GM19468 (cell line): ENCODE measurements at regions not wholly inside any gene's neighbourhood (a gene's known extent, or its start where the extent isn't known, plus 50 kb on each side); places are given as distances from the start of the nearest gene placed in this dataset.
"Not testable (repeated sequence)": the region's sequence is repeated elsewhere in the genome, so short reads cannot be mapped to it uniquely, and the experiment has no call there.

Experiments used
- ATAC-seq: cut with Tn5 transposase; IDR thresholded peaks from one replicate; pipeline ENCODE4 v1.9.1; 2021; ENCODE audit warnings: mild to moderate bottlenecking, moderate library complexity, moderate number of reproducible peaks; ENCODE audit not compliant: unreplicated experiment; ENCODE audit errors: extremely low read depth

DNA sequence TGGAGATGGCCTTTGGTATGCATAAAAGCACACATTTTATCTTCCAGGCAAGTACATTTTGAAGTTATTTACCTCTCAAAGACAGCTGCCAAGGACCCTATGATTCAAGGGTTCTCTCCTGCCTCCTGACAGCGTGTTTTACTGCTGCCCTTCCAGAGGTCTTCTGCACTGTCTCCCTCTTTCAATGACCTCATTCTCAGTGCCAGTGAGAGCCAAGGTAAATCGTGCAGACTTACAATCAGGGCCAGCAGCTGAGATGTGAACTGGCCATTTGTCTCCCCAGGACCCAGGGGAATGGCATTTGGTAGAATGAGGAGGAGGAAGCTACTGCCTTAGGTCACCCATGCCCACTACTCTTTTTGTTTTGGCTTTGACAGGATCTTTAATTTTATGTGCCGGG is 84.2 kb upstream of the FGGY start:
- ATAC-seq = no peak

GRCh38 chr1:59214248-59215208 is 82.4 kb upstream of the FGGY start:
- ATAC-seq = no peak

GRCh38 chr1:59215766-59216291 is 81.1 kb upstream of the FGGY start:
- ATAC-seq = no peak

GRCh38 chr1:59217439-59217838 is 79.5 kb upstream of the FGGY start:
- not testable (repeated sequence) for ATAC-seq

- ATAC-seq = no peak
These were observed 78.2 kb upstream of the FGGY start for GRCh38 chr1:59218521-59219236.

DNA sequence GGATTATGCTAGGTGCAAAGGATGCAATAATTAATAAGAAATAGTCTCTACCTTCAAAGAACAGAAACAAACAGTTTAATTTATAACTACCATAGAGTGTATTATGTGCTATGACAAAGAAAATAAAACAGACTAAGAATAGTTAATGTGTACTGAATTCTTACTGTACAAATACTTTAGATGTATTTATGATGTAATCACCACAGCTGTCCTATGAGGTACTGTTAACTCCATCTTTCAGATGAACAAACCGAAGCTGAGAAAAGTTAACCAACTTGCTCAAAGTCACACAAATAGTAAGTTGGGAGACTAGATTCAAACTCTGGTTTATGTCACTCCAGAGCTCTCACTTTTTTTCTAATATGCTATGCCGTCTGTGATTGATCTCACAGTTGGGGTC is 77.0 kb upstream of the FGGY start:
- no peak for ATAC-seq

DNA sequence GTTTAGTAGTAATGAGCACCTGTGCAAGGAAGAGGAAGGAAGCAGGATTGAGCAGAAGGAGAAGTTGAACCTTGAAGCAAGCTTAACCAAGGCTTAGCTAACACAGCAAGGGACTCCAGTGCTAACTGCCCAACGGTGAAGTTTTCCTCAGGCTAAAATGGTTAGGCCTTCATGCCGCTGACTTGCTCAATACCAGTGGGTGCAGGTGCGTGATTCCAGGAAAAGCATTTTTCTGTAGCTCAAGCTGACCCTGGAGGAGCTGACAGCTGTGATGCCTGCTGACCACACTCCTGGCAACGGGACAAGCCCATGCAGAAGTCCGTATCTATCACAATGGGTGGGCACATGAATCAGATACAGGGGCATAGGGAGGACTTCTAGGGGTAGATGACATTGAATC is 76.5 kb upstream of the FGGY start:
- no peak for ATAC-seq

- ATAC-seq = no peak
These were observed 73.7 kb upstream of the FGGY start for GRCh38 chr1:59223198-59223597.

DNA sequence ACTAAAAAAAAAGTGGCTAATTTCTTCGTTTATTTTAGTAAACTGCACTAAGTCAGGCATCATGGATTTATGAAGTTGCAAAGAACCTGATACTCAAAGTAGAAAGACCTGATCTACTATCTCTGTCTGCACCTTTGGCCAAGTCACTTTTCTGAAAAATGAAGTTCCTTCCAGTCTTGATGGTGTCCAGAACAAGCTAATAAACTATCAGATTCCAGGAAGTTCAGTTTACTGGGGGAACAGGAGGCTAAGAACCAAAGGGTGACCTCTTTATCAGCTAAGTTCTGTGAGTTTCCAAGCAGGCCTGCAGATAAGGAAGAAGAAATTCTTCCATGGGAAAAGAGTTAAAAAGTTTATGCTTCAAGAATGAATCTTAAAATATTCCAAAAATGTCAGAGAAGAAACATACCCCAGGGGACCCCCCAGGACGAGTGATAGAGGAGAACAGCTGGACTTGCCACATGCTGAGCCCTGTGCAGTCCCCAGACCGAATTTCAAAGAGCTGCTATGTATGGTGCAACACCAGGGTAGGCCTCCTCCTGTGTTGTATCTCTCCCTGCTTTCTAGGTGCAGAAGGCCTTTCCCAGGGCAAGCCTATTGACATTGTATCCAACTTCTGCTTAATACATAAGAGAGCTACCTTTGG is 72.8 kb upstream of the FGGY start:
- ATAC-seq = no peak

DNA sequence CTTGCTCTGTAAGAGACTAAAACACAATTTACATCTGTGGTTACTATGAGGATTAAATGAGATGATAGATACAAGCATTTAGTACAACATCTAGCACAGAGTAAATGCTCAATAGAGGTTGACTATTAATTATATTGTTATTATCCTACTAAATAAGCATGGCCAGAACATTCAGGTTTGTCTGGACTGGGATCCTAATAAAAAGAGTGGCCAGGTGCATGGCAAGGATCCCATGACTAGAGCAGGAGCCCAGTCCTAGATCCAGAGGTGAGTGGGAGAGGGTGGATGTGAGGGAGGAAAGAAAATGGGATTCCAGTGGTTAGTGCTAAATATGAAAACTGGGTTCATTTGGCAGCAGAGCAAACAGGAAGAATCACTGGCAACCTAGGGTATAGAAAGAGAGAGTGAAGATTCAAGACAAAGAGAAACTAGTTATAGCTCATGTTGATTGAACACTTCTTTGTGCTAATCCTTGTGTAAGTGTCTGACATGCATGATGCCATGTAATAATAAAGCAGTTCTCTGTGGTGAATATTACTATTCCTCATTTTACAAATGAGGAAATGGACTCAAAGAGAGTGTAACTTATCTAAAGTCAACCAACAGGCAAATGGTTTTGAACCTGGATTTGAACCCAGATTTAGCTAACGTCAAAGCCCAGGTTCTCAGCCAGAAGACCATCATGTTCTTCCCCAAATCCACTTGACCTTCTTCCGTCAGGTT is 71.1 kb upstream of the FGGY start:
- no peak for ATAC-seq

- no peak for ATAC-seq
These were observed 67.8 kb upstream of the FGGY start for GRCh38 chr1:59229138-59229537.

GRCh38 chr1:59230622-59231021 is 66.3 kb upstream of the FGGY start:
- ATAC-seq = no peak

DNA sequence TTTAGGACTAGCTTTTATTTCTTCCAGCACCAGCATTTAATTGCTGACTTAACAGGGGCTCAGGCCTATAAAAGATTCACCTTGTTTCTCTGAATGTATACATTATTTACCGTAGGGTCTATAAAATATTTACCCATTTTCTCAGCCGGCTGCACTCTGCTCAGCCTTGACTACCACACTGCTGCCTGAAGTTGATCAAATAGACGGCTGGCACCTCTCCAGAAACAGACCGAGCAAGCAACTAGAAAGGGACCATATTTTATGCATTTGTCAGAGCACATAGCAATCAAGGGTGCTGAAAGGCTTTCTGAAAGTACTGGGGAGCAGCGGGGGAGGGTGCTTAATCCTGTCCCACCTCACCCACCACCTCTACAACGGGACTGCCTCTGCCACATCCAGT is 64.7 kb upstream of the FGGY start:
- ATAC-seq = no peak

DNA sequence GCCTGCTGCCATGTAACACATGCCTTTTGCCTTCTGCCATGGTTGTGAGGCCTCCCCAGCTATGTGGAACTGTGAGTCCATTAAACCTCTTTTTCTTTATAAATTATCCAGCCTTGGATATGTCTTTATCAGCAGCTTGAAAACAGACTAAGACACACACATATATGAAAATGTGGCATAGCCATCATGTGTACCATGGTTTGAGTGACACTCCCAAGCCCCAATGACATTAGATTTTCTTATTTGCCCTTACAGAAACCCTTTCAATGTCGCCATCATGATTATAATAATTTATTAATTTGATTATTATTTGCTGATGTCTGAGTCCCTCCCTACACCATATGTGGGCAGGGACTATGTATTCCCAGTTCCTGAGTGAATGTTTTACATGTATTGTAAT is 63.5 kb upstream of the FGGY start:
- ATAC-seq = no peak

DNA sequence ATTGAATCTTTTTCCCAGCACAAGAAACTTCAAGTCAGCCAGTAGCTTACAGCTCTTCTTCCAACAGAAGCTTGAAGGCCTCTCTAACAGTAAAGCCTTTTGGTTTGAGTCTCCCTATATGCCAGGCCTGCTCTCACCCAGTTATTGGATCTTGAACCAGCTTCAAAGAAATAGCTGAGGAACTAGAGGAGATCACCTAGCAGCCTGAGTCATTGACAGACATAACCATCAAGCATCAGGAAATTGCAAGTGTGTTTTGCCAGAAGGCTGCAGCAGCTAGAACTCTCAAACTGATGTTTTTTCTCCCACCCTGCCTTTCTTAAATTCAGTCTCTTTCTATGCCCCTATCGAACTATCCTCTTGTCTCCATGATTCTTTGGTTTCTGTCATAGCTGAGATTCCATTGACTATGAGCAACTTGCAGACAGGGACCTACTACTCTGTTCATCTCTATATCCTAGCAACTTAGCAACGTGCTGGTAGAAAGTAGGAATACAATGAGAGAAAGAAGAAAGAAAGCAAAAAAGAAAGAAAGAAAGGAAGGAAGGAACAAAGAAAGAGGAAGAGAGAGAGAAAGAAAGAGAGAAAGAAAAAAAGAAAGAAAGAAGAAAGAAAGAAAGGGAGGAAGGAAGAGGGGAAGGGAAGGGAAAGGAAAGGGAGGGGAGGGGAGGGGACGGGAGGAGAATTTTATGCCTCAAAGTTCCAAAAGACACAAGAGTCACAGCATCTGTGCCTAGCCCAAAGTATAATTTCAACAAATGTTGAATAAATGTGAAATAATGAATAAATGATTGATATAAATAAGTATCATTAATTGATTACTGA is 60.0 kb upstream of the FGGY start:
- ATAC-seq = no peak

- no peak for ATAC-seq
These were observed 59.0 kb upstream of the FGGY start for GRCh38 chr1:59237900-59238299.

DNA sequence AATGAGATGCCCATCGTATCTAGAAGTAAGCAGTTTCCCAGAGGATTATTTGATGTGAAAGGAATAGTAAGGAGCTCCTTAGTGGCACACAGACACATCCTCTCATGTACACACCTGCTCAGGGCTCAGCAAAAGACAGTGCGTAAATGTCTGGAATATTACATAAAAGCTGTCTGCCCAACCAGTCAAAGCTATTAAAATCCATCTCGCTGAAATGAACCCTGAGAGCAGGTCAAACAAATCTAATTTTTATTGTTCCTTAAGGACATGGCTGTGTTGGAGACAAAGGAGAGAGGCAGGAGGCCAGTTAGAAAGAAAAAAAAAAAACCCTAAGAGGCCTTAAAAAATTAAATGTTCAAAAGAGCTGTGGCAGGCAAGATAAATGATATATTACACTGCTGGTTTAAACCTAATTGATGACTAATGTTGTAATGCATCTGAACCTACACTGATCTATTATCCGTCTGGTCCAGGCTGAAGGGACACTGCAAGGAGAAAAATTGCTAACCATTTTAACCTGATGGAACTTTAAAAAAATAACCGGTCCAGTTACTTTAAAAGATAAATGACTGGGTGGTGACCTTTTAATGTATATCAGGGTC is 58.5 kb upstream of the FGGY start:
- ATAC-seq = no peak

- no peak for ATAC-seq
These were observed 57.9 kb upstream of the FGGY start for GRCh38 chr1:59238993-59239392.

DNA sequence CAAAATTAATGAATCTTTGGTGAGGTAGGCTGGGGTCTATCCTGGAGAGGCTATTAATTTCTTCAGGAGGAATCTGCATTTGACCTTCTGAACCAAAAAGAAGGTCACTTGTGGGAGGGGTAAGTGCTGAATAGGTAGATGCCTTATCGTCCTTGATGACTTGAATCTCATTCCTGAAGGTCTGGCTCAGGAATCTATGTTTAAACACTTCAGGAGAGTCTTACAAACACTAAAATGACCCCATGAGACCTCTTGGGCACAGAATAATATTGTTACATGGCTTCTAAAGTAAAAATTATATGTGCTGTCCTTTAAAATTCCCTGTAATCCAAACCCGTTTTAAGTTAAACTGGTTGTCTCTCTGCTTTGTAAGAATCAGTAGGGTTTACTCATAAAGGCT is 55.0 kb upstream of the FGGY start:
- ATAC-seq = no peak
